H9 (cell line): ENCODE measurements at regions not wholly inside any gene's neighbourhood (a gene's known extent, or its start where the extent isn't known, plus 50 kb on each side); places are given as distances from the start of the nearest gene placed in this dataset.

ENCODE experiments used
- DNase-seq: peaks from one replicate; pipeline ENCODE4 v3.0.0-alpha.2; 2017
- H2AFZ ChIP-seq: one replicate; pipeline ENCODE4 v1.6.1; 2013; ENCODE audit warnings: mild to moderate bottlenecking, low read length, control low read depth, moderate library complexity
- H2AK5ac ChIP-seq: 2 replicates; pipeline ENCODE4 v1.6.1; 2013; ENCODE audit warnings: low read length, control low read depth, mixed read lengths; ENCODE audit not compliant: insufficient read length
- H2BK120ac ChIP-seq: one replicate; pipeline ENCODE4 v1.6.1; 2013; ENCODE audit warnings: low read depth, mild to moderate bottlenecking, low read length, control low read depth, inconsistent platforms; ENCODE audit not compliant: poor library complexity, severe bottlenecking
- H2BK12ac ChIP-seq: 2 replicates; pipeline ENCODE4 v1.6.1; 2013; ENCODE audit warnings: low read length, control low read depth, mixed read lengths, low read depth; ENCODE audit not compliant: insufficient read length
- H2BK15ac ChIP-seq: 2 replicates; pipeline ENCODE4 v1.6.1; 2013; ENCODE audit warnings: low read depth, low read length, control low read depth
- H2BK20ac ChIP-seq: one replicate; pipeline ENCODE4 v1.6.1; 2013; ENCODE audit warnings: low read depth, mild to moderate bottlenecking, low read length, control low read depth, inconsistent platforms; ENCODE audit not compliant: poor library complexity, severe bottlenecking
- H2BK5ac ChIP-seq: 2 replicates; pipeline ENCODE4 v1.6.1; 2013; ENCODE audit warnings: low read length, control low read depth, mixed read lengths; ENCODE audit not compliant: insufficient read length
- H3K14ac ChIP-seq: 2 replicates; pipeline ENCODE4 v1.6.1; 2013; ENCODE audit warnings: low read length, control low read depth; ENCODE audit not compliant: insufficient read depth
- H3K18ac ChIP-seq: 2 replicates; pipeline ENCODE4 v1.6.1; 2013; ENCODE audit warnings: low read depth, mild to moderate bottlenecking, mixed read lengths, low read length, control low read depth; ENCODE audit not compliant: insufficient read length
- H3K23ac ChIP-seq: 2 replicates; pipeline ENCODE4 v1.6.1; 2013; ENCODE audit warnings: low read length, control low read depth, mixed read lengths, low read depth; ENCODE audit not compliant: insufficient read length
- H3K23me2 ChIP-seq: 2 replicates; pipeline ENCODE4 v1.6.1; 2013; ENCODE audit warnings: low read depth, mild to moderate bottlenecking, mixed read lengths, low read length, control low read depth; ENCODE audit not compliant: insufficient read length, poor library complexity, severe bottlenecking
- H3K27ac ChIP-seq: 2 replicates; pipeline ENCODE4 v1.5.1; 2013; ENCODE audit warnings: low read length, control low read depth, mixed read lengths, low read depth; ENCODE audit not compliant: insufficient read length
- H3K27me3 ChIP-seq: 2 replicates; pipeline ENCODE4 v1.6.1; 2013; ENCODE audit warnings: low read length, control low read depth, inconsistent platforms; ENCODE audit not compliant: insufficient read depth
- H3K4ac ChIP-seq: 2 replicates; pipeline ENCODE4 v1.6.1; 2013; ENCODE audit warnings: low read depth, mild to moderate bottlenecking, control low read depth, inconsistent platforms, low read length, moderate library complexity
- H3K4me1 ChIP-seq: 2 replicates; pipeline ENCODE4 v1.6.1; 2013; ENCODE audit warnings: low read length, control low read depth, inconsistent platforms; ENCODE audit not compliant: insufficient read depth
- H3K4me2 ChIP-seq: 2 replicates; pipeline ENCODE4 v1.6.1; 2013; ENCODE audit warnings: low read length, control low read depth, mixed read lengths; ENCODE audit not compliant: insufficient read length, insufficient read depth
- H3K56ac ChIP-seq: 2 replicates; pipeline ENCODE4 v1.6.1; 2013; ENCODE audit warnings: low read depth, mild to moderate bottlenecking, mixed read lengths, low read length, control low read depth; ENCODE audit not compliant: insufficient read length
- H3K79me1 ChIP-seq: 2 replicates; pipeline ENCODE4 v1.6.1; 2013; ENCODE audit warnings: low read depth, mild to moderate bottlenecking, moderate library complexity, low read length, control low read depth, inconsistent platforms; ENCODE audit not compliant: insufficient read depth, poor library complexity, severe bottlenecking
- H3K79me2 ChIP-seq: 2 replicates; pipeline ENCODE4 v1.6.1; 2013; ENCODE audit warnings: low read length, control low read depth, inconsistent platforms; ENCODE audit not compliant: insufficient read depth
- H3K9ac ChIP-seq: 2 replicates; pipeline ENCODE4 v1.6.1; 2013; ENCODE audit warnings: low read length, control low read depth, mixed read lengths; ENCODE audit not compliant: insufficient read length; ENCODE audit errors: extremely low read depth
- H3K9me3 ChIP-seq: one replicate; pipeline ENCODE4 v1.6.1; 2013; ENCODE audit warnings: low read depth, low read length, inconsistent platforms; ENCODE audit not compliant: control insufficient read depth
- H3T11ph ChIP-seq: one replicate; pipeline ENCODE4 v1.6.1; 2013; ENCODE audit warnings: mild to moderate bottlenecking, low read length, control low read depth, inconsistent platforms
- H4K20me1 ChIP-seq: one replicate; pipeline ENCODE4 v1.6.1; 2013; ENCODE audit not compliant: control insufficient read depth, insufficient read length, insufficient read depth
- H4K5ac ChIP-seq: 2 replicates; pipeline ENCODE4 v1.6.1; 2013; ENCODE audit warnings: low read depth, mild to moderate bottlenecking, mixed read lengths, low read length, control low read depth; ENCODE audit not compliant: insufficient read length
- H4K8ac ChIP-seq: replicated peaks from 2 replicates; pipeline ENCODE4 v1.6.1; 2013; ENCODE audit warnings: low read length, control low read depth, mixed read lengths, low read depth; ENCODE audit not compliant: insufficient read length
- H4K91ac ChIP-seq: 2 replicates; pipeline ENCODE4 v1.6.1; 2013; ENCODE audit warnings: low read depth, mild to moderate bottlenecking, moderate library complexity, mixed read lengths, low read length, control low read depth; ENCODE audit not compliant: insufficient read length
- H3K27ac Mint-ChIP-seq, 3 experiments: 2 replicates in 2 of 3; 3 replicates in 1 of 3; pipeline ENCODE4 v1.8.0; 2020 to 2021; ENCODE audit warnings: mixed read lengths in 3 of 3, mild to moderate bottlenecking in 1 of 3, moderate library complexity in 1 of 3
- H3K27me3 Mint-ChIP-seq: 2 replicates; pipeline ENCODE4 v1.8.0; 2021; ENCODE audit warnings: low read depth, mild to moderate bottlenecking, moderate library complexity, mixed read lengths
- H3K36me3 Mint-ChIP-seq, 3 experiments: 2 replicates in 2 of 3; 3 replicates in 1 of 3; pipeline ENCODE4 v1.8.0; 2020 to 2021; ENCODE audit warnings: low read depth in 3 of 3, mixed read lengths in 3 of 3; ENCODE audit not compliant: insufficient read depth in 1 of 3
- H3K4me1 Mint-ChIP-seq, 2 experiments: 2 replicates each; pipeline ENCODE4 v1.8.0; 2020; ENCODE audit warnings: mixed read lengths in 2 of 2
- H3K4me3 Mint-ChIP-seq, 2 experiments: 2 replicates in 1 of 2; 3 replicates in 1 of 2; pipeline ENCODE4 v1.8.0; 2020 to 2021; ENCODE audit warnings: mild to moderate bottlenecking in 2 of 2, mixed read lengths in 2 of 2, moderate library complexity in 1 of 2
- H3K9me3 Mint-ChIP-seq, 2 experiments: 2 replicates in 1 of 2; 3 replicates in 1 of 2; pipeline ENCODE4 v1.8.0; 2020; ENCODE audit warnings: mild to moderate bottlenecking in 2 of 2, mixed read lengths in 2 of 2, moderate library complexity in 1 of 2
- WGBS: extraction: QIAGEN DNeasy Blood & Tissue Kit; methylation state at CpG from one replicate; pipeline ENCODE4 v1.1.7; 2013; ENCODE audit warnings: missing lambda C conversion rate, low lambda C conversion rate, mixed read lengths; ENCODE audit not compliant: insufficient read length; ENCODE audit errors: extremely low coverage; 5-methylcytosine and 5-hydroxymethylcytosine counted together
- TF ChIP-seq, protein P1 (sequence below): fragments of 200-600 bp; sonication (generic); conservative IDR thresholded peaks from 3 replicates; pipeline ENCODE4 v1.8.0; 2021; ENCODE audit warnings: antibody characterized with exemption, mild to moderate bottlenecking

DNA sequence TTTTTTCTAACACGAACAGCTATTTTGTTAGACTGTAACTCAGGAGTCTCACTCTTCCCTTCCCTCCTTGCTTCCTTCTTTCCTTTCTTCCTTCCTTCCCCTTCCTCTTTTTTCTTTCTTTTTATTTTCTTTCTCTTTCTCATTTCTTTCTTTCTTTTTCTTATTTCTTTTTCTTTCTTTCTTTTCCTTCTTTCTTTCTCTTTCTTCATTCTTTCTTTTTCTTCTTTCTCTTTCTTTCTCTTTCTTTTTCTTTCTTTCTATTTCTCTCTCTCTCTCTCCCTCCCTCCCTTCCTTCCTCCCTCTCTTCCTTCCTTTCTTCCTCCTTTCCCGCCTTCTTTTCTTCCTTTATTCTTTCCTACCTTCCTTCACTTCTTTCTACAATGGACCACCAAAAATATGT, 1443.0 kb upstream of the LRRTM3 start:
- no peak overlapping the region for H4K8ac ChIP-seq
- H2BK120ac ChIP-seq: no peak overlapping the region
- Mint-ChIP-seq H3K4me1 (no peaks in the 10 kb centered on the region), H3K9me3 (no peaks in the 10 kb centered on the region; a peak in 1 of 5 replicates), H3K4me3 (no peak overlapping the region), H3K36me3 (no peaks in the 10 kb centered on the region), H3K27me3 (no peaks in the 10 kb centered on the region), H3K27ac (no peak overlapping the region)
- TF ChIP-seq, protein P1, sequence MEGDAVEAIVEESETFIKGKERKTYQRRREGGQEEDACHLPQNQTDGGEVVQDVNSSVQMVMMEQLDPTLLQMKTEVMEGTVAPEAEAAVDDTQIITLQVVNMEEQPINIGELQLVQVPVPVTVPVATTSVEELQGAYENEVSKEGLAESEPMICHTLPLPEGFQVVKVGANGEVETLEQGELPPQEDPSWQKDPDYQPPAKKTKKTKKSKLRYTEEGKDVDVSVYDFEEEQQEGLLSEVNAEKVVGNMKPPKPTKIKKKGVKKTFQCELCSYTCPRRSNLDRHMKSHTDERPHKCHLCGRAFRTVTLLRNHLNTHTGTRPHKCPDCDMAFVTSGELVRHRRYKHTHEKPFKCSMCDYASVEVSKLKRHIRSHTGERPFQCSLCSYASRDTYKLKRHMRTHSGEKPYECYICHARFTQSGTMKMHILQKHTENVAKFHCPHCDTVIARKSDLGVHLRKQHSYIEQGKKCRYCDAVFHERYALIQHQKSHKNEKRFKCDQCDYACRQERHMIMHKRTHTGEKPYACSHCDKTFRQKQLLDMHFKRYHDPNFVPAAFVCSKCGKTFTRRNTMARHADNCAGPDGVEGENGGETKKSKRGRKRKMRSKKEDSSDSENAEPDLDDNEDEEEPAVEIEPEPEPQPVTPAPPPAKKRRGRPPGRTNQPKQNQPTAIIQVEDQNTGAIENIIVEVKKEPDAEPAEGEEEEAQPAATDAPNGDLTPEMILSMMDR: no peak
- H2BK12ac ChIP-seq: no peak overlapping the region
- no peak overlapping the region for H3K18ac ChIP-seq
- no peaks in the 10 kb centered on the region for H3K79me2 ChIP-seq
- H2AK5ac ChIP-seq: no peak overlapping the region
- no peak for DNase-seq
- no peaks in the 10 kb centered on the region for H3K23me2 ChIP-seq
- H4K5ac ChIP-seq: no peak overlapping the region
- no peak overlapping the region for H3T11ph ChIP-seq
- H2BK20ac ChIP-seq: no peak overlapping the region
- no peak overlapping the region for H4K91ac ChIP-seq
- no peak overlapping the region for H3K4me2 ChIP-seq
- H3K4ac ChIP-seq: no peak overlapping the region
- no peak overlapping the region for H2BK15ac ChIP-seq
- H3K27me3 ChIP-seq: no peaks in the 10 kb centered on the region
- H3K9me3 ChIP-seq: no peaks in the 10 kb centered on the region
- no peak overlapping the region for H3K56ac ChIP-seq
- no peak overlapping the region for H2BK5ac ChIP-seq
- no peak overlapping the region for H3K14ac ChIP-seq
- H4K20me1 ChIP-seq: no peaks in the 10 kb centered on the region
- H3K23ac ChIP-seq: no peak overlapping the region
- H3K9ac ChIP-seq: no peak overlapping the region
- no peaks in the 10 kb centered on the region for H3K4me1 ChIP-seq
- H3K27ac ChIP-seq: no peak overlapping the region
- WGBS: 100% methylated on average over 1 of the region's 2 CpGs
- no peak overlapping the region for H2AFZ ChIP-seq
- no peaks in the 10 kb centered on the region for H3K79me1 ChIP-seq
